GM23248 (cell line): ENCODE measurements at regions not wholly inside any gene's neighbourhood (a gene's known extent, or its start where the extent isn't known, plus 50 kb on each side); places are given as distances from the start of the nearest gene placed in this dataset.

Experiments used
- DNase-seq: peaks from one replicate; pipeline ENCODE4 v3.0.0-alpha.2; 2015
- H2AFZ ChIP-seq: fragments of 200-600 bp; sonication (generic); 2 replicates; pipeline ENCODE4 v1.6.1; 2016; ENCODE audit warnings: antibody characterized with exemption
- H3F3A ChIP-seq: fragments of 200-600 bp; sonication (generic); 2 replicates; pipeline ENCODE4 v1.6.1; 2016; ENCODE audit warnings: mild to moderate bottlenecking, antibody characterized with exemption, mixed run types; ENCODE audit not compliant: insufficient read depth
- H3K27ac ChIP-seq: fragments of 200-600 bp; sonication (generic); 2 replicates; pipeline ENCODE4 v1.5.1; 2016; ENCODE audit warnings: mild to moderate bottlenecking
- H3K27me3 ChIP-seq: fragments of 200-600 bp; sonication (generic); replicated peaks from 2 replicates; pipeline ENCODE4 v1.6.1; 2016; ENCODE audit warnings: mild to moderate bottlenecking; ENCODE audit not compliant: insufficient read depth
- H3K36me3 ChIP-seq: fragments of 200-600 bp; sonication (generic); 2 replicates; pipeline ENCODE4 v1.6.1; 2016; ENCODE audit warnings: low read depth, mild to moderate bottlenecking
- H3K4me1 ChIP-seq: fragments of 200-600 bp; sonication (generic); 2 replicates; pipeline ENCODE4 v1.6.1; 2016; ENCODE audit warnings: mild to moderate bottlenecking; ENCODE audit not compliant: insufficient read depth
- H3K4me2 ChIP-seq: fragments of 200-600 bp; sonication (generic); one replicate; pipeline ENCODE4 v1.6.1; 2016; ENCODE audit warnings: mild to moderate bottlenecking; ENCODE audit not compliant: unreplicated experiment
- H3K4me3 ChIP-seq: fragments of 200-600 bp; sonication (generic); 2 replicates; pipeline ENCODE4 v1.5.1; 2016; ENCODE audit warnings: mild to moderate bottlenecking
- H3K79me2 ChIP-seq: fragments of 200-600 bp; sonication (generic); 2 replicates; pipeline ENCODE4 v1.6.1; 2016; ENCODE audit warnings: mild to moderate bottlenecking; ENCODE audit not compliant: insufficient read depth
- H3K9ac ChIP-seq: fragments of 200-600 bp; sonication (generic); 2 replicates; pipeline ENCODE4 v1.6.1; 2016; ENCODE audit warnings: mild to moderate bottlenecking
- H3K9me2 ChIP-seq: fragments of 200-600 bp; sonication (generic); 2 replicates; pipeline ENCODE4 v1.6.1; 2016; ENCODE audit warnings: mixed run types, mild to moderate bottlenecking, moderate library complexity; ENCODE audit not compliant: insufficient read depth
- H3K9me3 ChIP-seq: fragments of 200-600 bp; sonication (generic); one replicate; pipeline ENCODE4 v1.6.1; 2017; ENCODE audit warnings: low read depth
- H4K20me1 ChIP-seq: fragments of 200-600 bp; sonication (generic); 2 replicates; pipeline ENCODE4 v1.6.0; 2016; ENCODE audit not compliant: insufficient read depth
- EZH2 ChIP-seq: fragments of 200-600 bp; sonication (generic); IDR thresholded peaks from 2 replicates; pipeline ENCODE4 v1.6.1; 2018; ENCODE audit warnings: antibody characterized with exemption, mild to moderate bottlenecking; ENCODE audit not compliant: insufficient read depth, poor library complexity, severe bottlenecking
- EZH2phosphoT487 ChIP-seq: fragments of 200-600 bp; sonication (generic); IDR thresholded peaks from 2 replicates; pipeline ENCODE4 v1.6.1; 2018; ENCODE audit warnings: antibody characterized with exemption, moderate library complexity, mild to moderate bottlenecking, low read depth; ENCODE audit not compliant: insufficient read depth
- WGBS, 2 experiments: methylation state at CpG; one replicate each; pipeline ENCODE4 v1.1.6; 2015 to 2017; ENCODE audit warnings: low lambda C conversion rate in 2 of 2, low coverage in 1 of 2; ENCODE audit errors: missing lambda C conversion rate in 2 of 2; 5-methylcytosine and 5-hydroxymethylcytosine counted together
- in situ Hi-C: fragments of 300-500 bp; cut with MboI; formaldehyde crosslinking; loops from 2 replicates; pipeline ENCODE4 v1.15.0; 2020

GRCh38 chr15:92232317-92232716 lies 161.4 kb upstream of the ST8SIA2 start:
- Histone ChIP-seq H3K9me3 (no peaks in the 10 kb centered on the region), H3K9me2 (no peaks in the 10 kb centered on the region), H3K4me2 (no peak overlapping the region), H3K4me3 (no peak overlapping the region), H3K4me1 (no peaks in the 10 kb centered on the region), H3K27me3 (peaks cover 5% of the 10 kb centered on the region), H3F3A (no peaks in the 10 kb centered on the region), H4K20me1 (no peaks in the 10 kb centered on the region), H2AFZ (no peak overlapping the region), H3K27ac (no peak overlapping the region), H3K79me2 (no peaks in the 10 kb centered on the region), H3K9ac (no peak overlapping the region), H3K36me3 (no peaks in the 10 kb centered on the region)
- in situ Hi-C loops: no loop called here
- WGBS, 2 experiments: 28 to 29% methylated on average over 7 of the region's 7 CpGs
- TF ChIP-seq EZH2 (no peak), EZH2phosphoT487 (no peak)
- no peak for DNase-seq

GRCh38 chr15:92232876-92233275 lies 160.8 kb upstream of the ST8SIA2 start:
- in situ Hi-C loops: no loop called here
- no peak overlapping the region for H3K9ac ChIP-seq
- H3K27ac ChIP-seq: no peak overlapping the region
- no peaks in the 10 kb centered on the region for H3K9me2 ChIP-seq
- TF ChIP-seq EZH2: no peak
- H3K4me1 ChIP-seq: no peaks in the 10 kb centered on the region
- peaks cover 5% of the 10 kb centered on the region for H3K27me3 ChIP-seq
- no peak for DNase-seq
- H3F3A ChIP-seq: no peaks in the 10 kb centered on the region
- whole genome bisulfite sequencing, 2 experiments: 50 to 73% methylated on average over 1 of the region's 1 CpG
- no peak overlapping the region for H3K4me3 ChIP-seq
- H3K79me2 ChIP-seq: no peaks in the 10 kb centered on the region
- H3K9me3 ChIP-seq: no peaks in the 10 kb centered on the region
- no peak overlapping the region for H2AFZ ChIP-seq
- H4K20me1 ChIP-seq: no peaks in the 10 kb centered on the region
- H3K36me3 ChIP-seq: no peaks in the 10 kb centered on the region
- H3K4me2 ChIP-seq: no peak overlapping the region

- in situ Hi-C loops: no loop called here
- Histone ChIP-seq H3K27me3 (no peaks in the 10 kb centered on the region), H2AFZ (no peak overlapping the region), H3K27ac (no peak overlapping the region), H3F3A (no peaks in the 10 kb centered on the region), H3K4me3 (no peak overlapping the region), H3K9me3 (no peaks in the 10 kb centered on the region), H3K4me1 (no peaks in the 10 kb centered on the region), H3K79me2 (no peaks in the 10 kb centered on the region), H3K9me2 (no peaks in the 10 kb centered on the region), H3K36me3 (no peaks in the 10 kb centered on the region), H3K4me2 (no peak overlapping the region), H4K20me1 (no peaks in the 10 kb centered on the region), H3K9ac (no peak overlapping the region)
- TF ChIP-seq EZH2phosphoT487: no peak
- TF ChIP-seq EZH2: no peak
- no peak for DNase-seq
- WGBS, 2 experiments: 12% methylated on average over 3 of the region's 3 CpGs
These were observed 150.5 kb upstream of the ST8SIA2 start for GRCh38 chr15:92243227-92243626.

GRCh38 chr15:92244703-92245102 lies 149.0 kb upstream of the ST8SIA2 start:
- no peaks in the 10 kb centered on the region for H3K27me3 ChIP-seq
- no peaks in the 10 kb centered on the region for H3F3A ChIP-seq
- DNase-seq: no peak
- no peak overlapping the region for H3K27ac ChIP-seq
- no peaks in the 10 kb centered on the region for H3K79me2 ChIP-seq
- no peaks in the 10 kb centered on the region for H3K9me3 ChIP-seq
- H3K4me1 ChIP-seq: no peaks in the 10 kb centered on the region
- no peak overlapping the region for H3K9ac ChIP-seq
- no peaks in the 10 kb centered on the region for H4K20me1 ChIP-seq
- H3K4me3 ChIP-seq: no peak overlapping the region
- H3K36me3 ChIP-seq: no peaks in the 10 kb centered on the region
- H3K9me2 ChIP-seq: no peaks in the 10 kb centered on the region
- TF ChIP-seq EZH2phosphoT487 (no peak), EZH2 (no peak)
- no peak overlapping the region for H3K4me2 ChIP-seq
- no peak overlapping the region for H2AFZ ChIP-seq
- 14 to 15% methylated on average over 1 of the region's 1 CpG for whole genome bisulfite sequencing, 2 experiments
- in situ Hi-C loops: no loop called here

GRCh38 chr15:92247649-92248242 lies 145.9 kb upstream of the ST8SIA2 start:
- in situ Hi-C loops: no loop called here
- no peak overlapping the region for H3K4me3 ChIP-seq
- H3K9ac ChIP-seq: no peak overlapping the region
- no peak overlapping the region for H3K27ac ChIP-seq
- DNase-seq: no peak
- no peaks in the 10 kb centered on the region for H3K79me2 ChIP-seq
- H2AFZ ChIP-seq: no peak overlapping the region
- TF ChIP-seq EZH2 (no peak), EZH2phosphoT487 (no peak)
- no peaks in the 10 kb centered on the region for H3F3A ChIP-seq
- H3K4me2 ChIP-seq: no peak overlapping the region
- no peaks in the 10 kb centered on the region for H3K36me3 ChIP-seq
- H3K9me3 ChIP-seq: no peaks in the 10 kb centered on the region
- no peaks in the 10 kb centered on the region for H4K20me1 ChIP-seq
- no peaks in the 10 kb centered on the region for H3K9me2 ChIP-seq
- 15 to 17% methylated on average over 7 of the region's 7 CpGs for WGBS, 2 experiments
- H3K4me1 ChIP-seq: no peaks in the 10 kb centered on the region
- no peaks in the 10 kb centered on the region for H3K27me3 ChIP-seq
